SK-N-SH (cell line): ENCODE measurements at regions not wholly inside any gene's neighbourhood (a gene's known extent, or its start where the extent isn't known, plus 50 kb on each side); places are given as distances from the start of the nearest gene placed in this dataset.

ENCODE experiments used
- CHD2 ChIP-seq: fragments of 150-350 bp; IDR thresholded peaks from 2 replicates; pipeline ENCODE4 v1.6.1; 2018; ENCODE audit warnings: low read length; ENCODE audit not compliant: partially characterized antibody
- CTCF ChIP-seq: fragments of 200-600 bp; sonication (generic); IDR thresholded peaks from 2 replicates; pipeline ENCODE4 v1.6.1; 2017; ENCODE audit warnings: antibody characterized with exemption, mild to moderate bottlenecking, moderate library complexity
- EP300 ChIP-seq, 2 experiments: IDR thresholded peaks; 2 replicates each; pipeline versions ENCODE4 v1.4.0 to v1.6.1; 2012; ENCODE audit warnings: borderline replicate concordance in 1 of 2, low read depth in 1 of 2, low read length in 1 of 2
- EZH2phosphoT487 ChIP-seq: fragments of 200-600 bp; sonication (generic); IDR thresholded peaks from 2 replicates; pipeline ENCODE4 v1.6.1; 2017; ENCODE audit warnings: low read depth, mixed run types, mild to moderate bottlenecking, antibody characterized with exemption, moderate library complexity, borderline replicate concordance
- FOXJ3 ChIP-seq: sonication (generic); formaldehyde crosslinking; IDR thresholded peaks from 2 replicates; pipeline ENCODE4 v1.5.1; 2020; ENCODE audit warnings: mild to moderate bottlenecking, missing genetic modification reagents
- PBX3 ChIP-seq: IDR thresholded peaks from 2 replicates; pipeline ENCODE4; 2012
- POLR2AphosphoS5 ChIP-seq: IDR thresholded peaks from 2 replicates; pipeline ENCODE4 v1.6.1; 2012; ENCODE audit warnings: low read depth, low read length
- RXRA ChIP-seq: IDR thresholded peaks from 2 replicates; pipeline ENCODE4 v1.4.0; 2012; ENCODE audit warnings: low read depth, mild to moderate bottlenecking, borderline replicate concordance
- TAF1 ChIP-seq: IDR thresholded peaks from 2 replicates; pipeline ENCODE4 v1.6.1; 2012; ENCODE audit warnings: low read depth, mild to moderate bottlenecking, low read length, moderate library complexity, borderline replicate concordance
- USF2 ChIP-seq: fragments of 150-350 bp; IDR thresholded peaks from 2 replicates; pipeline ENCODE4 v1.6.1; 2017; ENCODE audit warnings: antibody characterized with exemption, low read length, low read depth, borderline replicate concordance

DNA sequence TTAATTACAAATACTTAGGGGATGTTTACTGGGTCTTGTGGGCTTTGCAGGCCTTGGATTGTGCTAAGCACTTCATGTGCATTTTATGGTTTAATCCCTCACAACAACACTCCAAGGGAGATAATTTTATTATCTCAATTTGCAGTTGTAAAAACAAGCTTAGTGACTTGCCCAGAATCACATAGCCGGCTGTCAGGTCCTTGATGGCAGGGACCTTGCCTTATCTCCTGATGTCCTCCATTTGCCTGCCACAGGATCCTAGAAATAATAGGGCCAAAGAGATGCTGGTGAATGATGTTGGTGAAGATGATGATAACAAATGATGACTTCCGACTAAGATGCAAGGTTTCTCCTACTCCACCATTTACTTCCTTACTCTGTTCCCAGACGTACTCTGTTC lies 385.4 kb downstream of the TMEM135 start:
- TF ChIP-seq FOXJ3 (CRISPR knock-in tag) (no peak), CTCF (no peak), CHD2 (no peak), POLR2AphosphoS5 (no peak), RXRA (no peak), EZH2phosphoT487 (no peak), EP300 (IDR thresholded peaks at IDR 0.05; ENCODE audit: borderline replicate concordance in 1 of 2, low read depth in 1 of 2, low read length in 1 of 2) (no peak), PBX3 (no peak), USF2 (no peak), TAF1 (no peak)
